Activated T-cell treated with anti-CD3 and anti-CD28 coated beads for 24 hours (primary cell): ENCODE measurements at regions not wholly inside any gene's neighbourhood (a gene's known extent, or its start where the extent isn't known, plus 50 kb on each side); places are given as distances from the start of the nearest gene placed in this dataset.
"Not testable (repeated sequence)": the region's sequence is repeated elsewhere in the genome, so short reads cannot be mapped to it uniquely, and the experiment has no call there.

Experiments used
- DNase-seq: peaks from one replicate; pipeline ENCODE4 v3.0.0-alpha.2; 2020; ENCODE audit warnings: low read depth

GRCh38 chr22:47371263-47372090, 609.0 kb downstream of the TBC1D22A start:
- DNase-seq = no peak

DNA sequence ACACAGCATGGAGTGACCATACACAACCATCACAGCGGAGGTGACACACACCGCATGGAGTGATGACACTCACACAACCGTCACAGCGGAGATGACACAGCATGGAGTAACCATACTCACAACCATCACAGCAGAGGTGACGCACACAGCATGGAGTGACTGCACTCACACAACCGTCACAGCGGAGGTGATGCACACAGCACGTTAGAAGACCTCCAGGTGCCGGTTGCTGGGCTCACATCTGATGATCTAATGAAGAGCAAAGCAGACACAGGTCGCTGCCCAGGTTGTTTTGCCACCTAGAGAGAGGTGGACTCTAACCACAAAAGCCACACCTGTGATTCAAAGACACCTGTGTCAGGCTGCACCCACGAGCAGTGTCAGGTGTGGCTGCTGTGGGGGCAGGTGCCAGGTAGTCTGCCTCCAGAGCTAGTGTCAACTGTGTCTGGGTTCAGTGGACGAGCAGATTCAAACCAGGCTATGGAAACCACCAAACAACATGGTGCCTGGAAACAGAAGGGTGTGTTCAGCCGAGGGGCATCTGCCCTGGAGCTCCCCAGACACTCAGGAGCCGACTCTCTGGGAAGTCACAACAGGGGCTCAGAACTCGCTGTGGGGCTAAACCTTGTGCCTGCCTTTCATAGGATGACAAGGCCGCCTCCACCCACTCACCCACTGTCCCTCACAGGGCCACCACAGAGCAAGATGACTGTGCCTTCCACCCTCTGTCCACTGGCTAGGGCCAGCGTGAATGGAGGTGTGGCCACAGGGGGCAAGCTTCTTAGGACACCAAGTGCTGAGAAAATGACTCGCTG, 608.2 kb downstream of the TBC1D22A start:
- no peak for DNase-seq

DNA sequence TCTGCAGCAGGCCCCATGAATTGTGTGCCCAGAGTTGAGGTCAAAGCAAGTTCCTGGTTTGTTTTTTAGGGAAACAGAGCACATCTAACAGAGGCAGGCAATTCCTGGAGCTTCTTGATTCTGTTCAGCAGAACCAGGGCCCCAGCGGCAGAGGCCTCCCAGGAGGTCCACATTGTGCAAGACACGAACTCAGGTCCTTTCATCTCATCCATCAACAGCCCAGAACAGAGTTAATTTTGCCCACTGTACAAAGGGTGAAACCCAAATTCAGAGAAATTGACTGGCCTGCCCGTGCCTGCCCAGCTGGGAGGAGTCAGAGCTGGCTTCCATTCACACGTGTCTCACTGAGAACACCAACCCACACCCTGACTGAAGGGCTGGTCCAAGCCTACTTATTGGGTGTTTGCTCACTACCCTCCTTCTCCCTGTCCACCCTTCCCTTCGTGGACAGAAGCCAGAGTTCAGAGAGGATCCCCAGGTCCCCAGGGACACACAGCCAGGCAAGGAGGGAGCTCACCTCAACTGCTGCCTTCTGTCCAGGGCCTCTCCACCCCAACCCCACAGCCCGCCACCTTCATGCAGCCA, 607.1 kb downstream of the TBC1D22A start:
- no peak for DNase-seq

GRCh38 chr22:47369020-47369419, 606.6 kb downstream of the TBC1D22A start:
- DNase-seq = no peak

DNA sequence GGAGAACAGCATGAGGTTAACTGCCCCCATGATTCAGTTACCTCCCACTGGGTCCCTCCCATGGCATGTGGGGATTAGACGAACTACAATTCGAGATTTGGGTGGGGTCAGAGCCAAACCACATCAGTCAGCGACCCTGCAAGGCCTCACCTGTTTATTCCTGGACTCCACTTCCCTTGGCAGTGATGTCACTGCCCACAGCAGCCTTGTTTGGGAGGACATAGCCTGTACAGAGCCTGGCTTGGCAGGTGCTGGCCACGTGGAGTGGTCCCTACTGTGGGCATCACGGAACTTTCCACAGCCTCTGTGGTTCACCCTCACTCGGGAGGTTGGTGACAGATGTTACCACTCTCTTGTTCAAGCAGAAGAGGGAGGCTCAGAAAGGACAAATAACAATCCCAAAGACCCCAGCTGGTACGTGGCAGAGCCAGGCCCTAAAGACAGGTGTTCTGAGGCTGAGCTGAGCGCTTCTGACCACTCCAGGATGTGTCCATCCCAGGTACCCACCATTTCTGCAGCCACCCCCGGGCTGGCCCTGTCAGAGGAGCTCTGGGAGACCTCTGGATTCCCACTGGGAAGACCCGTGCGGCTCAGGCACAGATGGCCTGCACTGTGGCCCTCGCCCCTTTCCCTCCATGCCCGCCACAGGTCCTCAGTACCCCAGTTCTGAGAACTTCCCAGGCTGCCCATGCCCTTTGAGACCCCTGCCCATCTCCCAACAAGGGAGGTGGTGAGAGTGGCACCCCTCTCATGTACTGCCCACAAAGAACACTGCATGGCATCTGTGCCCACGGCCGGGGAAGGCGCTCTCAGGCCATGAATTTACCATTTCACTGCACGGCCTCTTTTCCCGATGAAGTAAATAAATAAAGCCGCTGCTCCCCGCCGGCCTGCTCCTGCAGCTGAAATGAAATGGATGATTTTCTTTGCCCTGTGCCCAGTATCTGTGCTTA, 605.8 kb downstream of the TBC1D22A start:
- no peak for DNase-seq

DNA sequence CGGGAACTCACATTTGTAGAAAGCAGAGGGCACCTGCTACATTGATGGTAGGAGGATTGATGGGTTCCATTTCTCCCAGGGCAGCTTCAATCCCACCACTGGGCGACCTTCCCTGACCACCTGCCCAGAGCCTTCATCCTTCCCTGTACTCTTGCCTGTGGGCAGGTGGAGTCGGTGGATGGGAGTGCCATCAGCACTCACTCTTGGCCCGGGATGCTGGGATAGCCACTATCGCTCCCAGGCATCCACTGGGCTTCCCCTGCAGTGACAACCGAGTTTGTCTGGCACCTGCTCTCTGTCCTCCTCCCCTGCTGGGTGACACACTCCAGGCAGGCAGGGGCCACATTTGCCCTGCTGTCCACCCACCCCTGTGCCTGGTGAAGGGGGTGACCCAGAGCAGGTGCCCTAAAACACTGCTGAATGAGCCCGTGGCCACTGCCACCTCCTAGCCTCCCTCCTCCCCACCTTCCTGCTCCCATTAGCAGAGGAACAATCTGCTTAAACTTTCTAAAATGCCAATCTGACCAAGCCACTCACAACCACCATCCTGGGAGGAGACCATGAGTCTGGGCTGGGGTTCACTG, 604.7 kb downstream of the TBC1D22A start:
- DNase-seq = no peak

DNA sequence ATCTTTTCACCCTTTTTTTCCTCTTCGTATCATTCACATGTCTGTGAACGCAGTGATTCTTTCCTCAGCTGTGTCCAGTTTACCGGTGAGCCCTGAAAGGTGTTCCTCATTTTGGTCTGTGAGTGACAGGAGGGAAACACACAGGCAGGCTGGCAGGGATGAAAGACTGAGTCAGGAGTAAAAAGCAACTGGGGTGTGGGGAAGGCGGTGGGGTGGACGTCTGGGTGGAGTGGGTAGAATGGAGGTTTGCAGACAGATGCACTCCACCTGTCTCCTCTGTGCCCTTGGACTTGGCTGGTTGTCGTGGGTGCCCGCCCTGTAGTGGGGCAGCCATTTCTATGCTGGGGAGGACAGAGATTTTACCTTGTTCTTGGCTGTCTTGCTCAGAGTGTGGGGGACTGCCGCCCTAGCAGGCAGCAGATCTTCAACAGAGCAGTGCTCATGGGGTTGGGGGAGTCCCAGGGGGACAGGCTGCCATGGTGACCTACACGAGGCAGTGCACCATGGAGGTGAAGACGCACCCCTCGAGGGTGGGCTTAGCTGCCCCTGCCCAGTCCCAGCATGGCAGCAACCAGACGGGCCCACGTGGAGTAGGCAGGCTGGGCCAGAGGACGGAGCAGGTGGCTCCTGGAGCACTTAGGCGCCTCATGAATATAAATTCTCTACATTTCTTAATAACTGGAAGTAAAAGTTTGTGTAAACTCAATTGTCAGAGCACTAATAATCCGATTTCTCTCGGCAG, 603.7 kb downstream of the TBC1D22A start:
- no peak for DNase-seq

DNA sequence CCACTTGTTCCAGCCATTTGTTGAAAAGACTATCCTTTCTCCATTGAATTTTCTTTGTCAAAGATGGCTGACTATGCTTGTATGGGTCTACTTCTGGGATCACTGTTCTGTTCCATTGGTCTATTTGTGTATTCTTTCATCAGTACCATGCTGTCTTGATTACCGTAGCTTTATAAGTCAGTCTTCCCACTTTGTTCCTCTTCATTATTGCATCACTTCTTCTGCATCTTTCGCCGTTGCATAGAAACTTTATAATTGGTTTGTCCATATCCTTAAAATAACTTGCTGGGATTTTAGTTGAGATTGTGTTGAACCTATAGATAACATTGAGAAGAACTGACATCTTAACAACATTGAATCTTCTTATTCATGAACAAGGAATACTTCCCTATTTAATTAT, 598.8 kb downstream of the TBC1D22A start:
- DNase-seq = no peak

- DNase-seq = no peak
These were observed 595.0 kb downstream of the TBC1D22A start for GRCh38 chr22:47357493-47357892.

DNA sequence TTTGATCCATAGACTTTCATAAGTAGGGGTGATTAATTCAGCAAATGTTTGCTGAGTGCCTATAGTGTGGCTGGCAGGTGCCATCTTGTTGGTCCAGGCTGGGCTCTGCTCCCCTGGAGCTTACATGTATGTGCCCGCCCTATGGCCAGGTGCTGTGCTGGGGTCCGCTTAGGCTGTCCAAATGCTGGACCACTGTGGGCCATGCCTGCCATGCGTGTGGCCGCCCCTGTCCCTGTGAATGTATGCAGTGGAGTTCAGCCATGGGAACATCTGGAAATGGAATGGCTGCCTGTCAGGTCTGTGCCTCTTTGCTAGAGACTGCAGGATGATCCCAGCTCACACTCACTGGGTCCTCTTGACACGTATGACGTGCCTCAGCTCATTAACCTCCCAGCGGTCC, 594.6 kb downstream of the TBC1D22A start:
- no peak for DNase-seq

- DNase-seq = no peak
These were observed 594.1 kb downstream of the TBC1D22A start for GRCh38 chr22:47356511-47357011.

GRCh38 chr22:47355776-47356510, 593.5 kb downstream of the TBC1D22A start:
- DNase-seq = no peak

DNA sequence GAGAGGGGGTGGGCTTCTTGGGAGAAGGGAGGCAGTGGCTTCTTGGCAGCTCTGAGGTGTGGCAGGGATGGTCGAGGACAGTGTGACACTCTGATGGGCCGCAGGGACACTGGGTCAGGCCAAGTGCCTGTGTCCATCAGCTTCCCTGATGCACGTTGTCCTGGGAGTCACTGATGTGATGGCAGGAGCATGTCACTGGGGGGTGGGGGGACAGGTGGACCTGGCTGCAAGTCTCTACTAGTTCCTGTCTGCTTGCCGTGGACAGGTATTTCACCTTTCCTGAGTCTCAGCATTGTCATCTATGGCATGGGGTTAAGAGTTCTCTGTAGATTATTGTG, 592.9 kb downstream of the TBC1D22A start:
- DNase-seq = no peak

- DNase-seq = no peak
These were observed 592.4 kb downstream of the TBC1D22A start for GRCh38 chr22:47354668-47355387.

GRCh38 chr22:47352920-47353700, 590.7 kb downstream of the TBC1D22A start:
- no peak for DNase-seq

DNA sequence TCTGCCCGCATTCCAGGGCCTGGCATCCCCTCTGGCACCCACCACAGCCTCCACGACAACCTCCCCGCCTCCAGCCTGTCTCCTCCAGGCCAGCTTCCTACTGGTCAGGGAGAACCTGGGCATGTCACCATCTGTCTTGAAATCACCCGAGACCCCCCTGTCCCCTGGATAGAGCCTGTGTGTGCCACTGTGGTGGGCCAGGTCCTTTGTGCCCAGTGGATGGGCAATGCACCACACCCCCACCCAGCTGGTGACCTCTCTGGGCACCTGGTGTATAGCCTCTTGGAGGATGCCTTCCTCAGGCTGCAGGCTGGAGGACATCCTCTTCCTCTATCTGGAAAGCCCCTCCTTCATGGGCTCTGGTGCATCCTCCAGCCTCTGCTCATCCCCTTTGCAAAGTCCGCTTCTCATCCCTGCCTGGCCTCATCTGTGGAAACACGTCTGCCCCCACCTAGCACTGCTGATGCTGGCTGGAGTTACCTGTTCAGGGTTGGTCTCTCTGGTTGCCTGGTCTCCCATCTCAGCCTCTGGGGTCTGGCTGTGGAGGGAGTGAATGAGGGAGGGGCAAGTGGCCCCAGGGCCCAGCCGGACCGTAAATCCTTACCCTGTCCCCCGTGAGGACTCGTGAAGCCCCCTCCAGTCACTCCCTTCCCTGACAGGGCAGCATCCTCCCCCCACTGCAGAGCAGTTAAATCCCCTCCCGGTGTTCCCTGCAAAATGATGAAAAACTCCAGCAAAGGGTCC, 589.6 kb downstream of the TBC1D22A start:
- no peak for DNase-seq

- not testable (repeated sequence) for DNase-seq
These were observed 583.8 kb downstream of the TBC1D22A start for GRCh38 chr22:47346287-47346686.

DNA sequence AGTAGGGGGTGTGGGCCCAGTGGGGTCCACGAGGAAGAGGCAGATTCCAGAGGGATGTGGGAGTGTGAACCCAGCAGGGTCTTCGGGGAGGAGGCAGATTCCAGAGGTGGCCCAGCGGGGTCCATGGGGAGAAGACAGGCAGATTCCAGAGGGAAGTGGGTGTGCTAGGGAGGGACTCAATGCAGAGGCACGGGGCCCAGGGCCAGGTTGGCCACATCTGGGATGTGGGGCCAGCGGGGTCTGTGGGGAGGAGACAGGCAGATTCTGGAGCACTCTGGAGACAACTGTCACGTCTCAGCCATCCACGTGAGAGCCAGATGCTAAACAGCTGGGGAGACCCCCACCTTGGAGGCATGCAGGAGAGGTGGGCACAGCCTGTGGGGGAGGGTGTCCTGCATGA, 582.6 kb downstream of the TBC1D22A start:
- DNase-seq = no peak
